PC-3 (cell line): ENCODE measurements at regions not wholly inside any gene's neighbourhood (a gene's known extent, or its start where the extent isn't known, plus 50 kb on each side); places are given as distances from the start of the nearest gene placed in this dataset.

Experiments
- CTCF ChIP-seq: fragments of 300-600 bp; sonication (generic); conservative IDR thresholded peaks from 2 replicates; pipeline ENCODE4 v1.5.1; 2017; ENCODE audit warnings: antibody characterized with exemption, low read depth, mild to moderate bottlenecking, low read length
- EZH2 ChIP-seq: fragments of 300-600 bp; sonication (generic); IDR thresholded peaks from one replicate; pipeline ENCODE4 v1.6.1; 2017; ENCODE audit warnings: antibody characterized with exemption, mild to moderate bottlenecking, low read length; ENCODE audit not compliant: unreplicated experiment

GRCh38 chr7:142681314-142682092, 67.8 kb upstream of the PRSS1 start:
- TF ChIP-seq CTCF (no peak), EZH2 (no peak)
